ENCODE measurements at regions not wholly inside any gene's neighbourhood (a gene's known extent, or its start where the extent isn't known, plus 50 kb on each side); places are given as distances from the start of the nearest gene placed in this dataset.

- no peaks in the 10 kb centered on the region for H3K9me3 Mint-ChIP-seq
- H3K27me3 Mint-ChIP-seq = peaks cover 15% of the 10 kb centered on the region
- H3K4me3 Mint-ChIP-seq = no peak overlapping the region
- no peaks in the 10 kb centered on the region for H3K4me1 Mint-ChIP-seq (ENCODE audit: low read depth)
- no peaks in the 10 kb centered on the region for H3K36me3 Mint-ChIP-seq (ENCODE audit: low read depth)
- H3K27ac Mint-ChIP-seq = no peak overlapping the region
These were observed 65.2 kb downstream of the DMRT2 start for GRCh38 chr9:1115370-1115769.

DNA sequence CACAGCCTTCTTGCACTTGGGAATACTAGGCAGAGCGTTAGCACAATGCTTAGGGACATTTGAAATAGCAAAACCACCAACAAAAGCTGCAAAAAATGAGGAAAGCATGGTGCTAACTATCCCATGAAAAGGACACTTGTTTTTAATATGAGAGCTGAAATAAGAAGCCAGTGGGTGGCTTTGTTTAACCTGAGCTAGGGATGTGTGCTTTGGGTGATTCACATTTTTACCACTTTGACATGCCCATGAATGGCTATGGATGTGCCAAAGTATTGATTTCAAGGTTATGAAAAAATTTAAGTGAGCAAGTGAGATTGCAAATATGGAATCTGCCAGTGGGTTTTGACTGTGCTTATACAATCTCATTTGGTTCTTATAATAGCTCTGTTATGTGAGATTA lies 67.3 kb downstream of the DMRT2 start:
- no peaks in the 10 kb centered on the region for H3K9me3 Mint-ChIP-seq
- H3K36me3 Mint-ChIP-seq (ENCODE audit: low read depth) = no peaks in the 10 kb centered on the region
- no peaks in the 10 kb centered on the region for H3K4me1 Mint-ChIP-seq (ENCODE audit: low read depth)
- peaks cover 15% of the 10 kb centered on the region for H3K27me3 Mint-ChIP-seq
- H3K4me3 Mint-ChIP-seq = no peak overlapping the region
- no peak overlapping the region for H3K27ac Mint-ChIP-seq

- Mint-ChIP-seq H3K9me3 (no peaks in the 10 kb centered on the region), H3K4me1 (ENCODE audit: low read depth) (no peaks in the 10 kb centered on the region), H3K36me3 (ENCODE audit: low read depth) (no peaks in the 10 kb centered on the region), H3K4me3 (no peak overlapping the region), H3K27ac (no peak overlapping the region), H3K27me3 (peaks cover 18% of the 10 kb centered on the region)
These were observed 70.5 kb downstream of the DMRT2 start for GRCh38 chr9:1120500-1121165.

- H3K27me3 Mint-ChIP-seq = peaks cover 8% of the 10 kb centered on the region
- H3K4me1 Mint-ChIP-seq (ENCODE audit: low read depth) = no peaks in the 10 kb centered on the region
- no peak overlapping the region for H3K4me3 Mint-ChIP-seq
- no peaks in the 10 kb centered on the region for H3K9me3 Mint-ChIP-seq
- H3K27ac Mint-ChIP-seq = no peak overlapping the region
- no peaks in the 10 kb centered on the region for H3K36me3 Mint-ChIP-seq (ENCODE audit: low read depth)
These were observed 75.6 kb downstream of the DMRT2 start for GRCh38 chr9:1125741-1126140.

DNA sequence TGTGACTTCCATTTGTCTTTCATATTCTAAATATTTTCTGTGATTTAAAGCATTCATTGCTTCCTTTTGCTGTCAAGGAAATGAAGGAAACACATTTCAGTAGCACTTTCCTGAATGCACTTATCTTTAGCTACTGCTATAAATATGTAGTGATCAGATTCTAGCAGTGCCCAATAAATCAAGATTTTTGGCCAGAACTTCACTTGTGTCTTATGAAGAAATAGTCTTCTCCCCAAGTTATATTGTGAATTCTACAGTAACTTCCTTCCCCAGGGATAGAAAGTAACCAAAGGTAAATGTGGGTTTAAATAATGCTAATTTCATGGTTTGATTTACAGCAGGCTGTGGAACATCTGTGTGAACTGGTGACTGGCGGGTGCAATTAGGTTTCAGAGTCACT lies 77.9 kb downstream of the DMRT2 start:
- Mint-ChIP-seq H3K36me3 (ENCODE audit: low read depth) (no peaks in the 10 kb centered on the region), H3K4me3 (no peak overlapping the region), H3K27me3 (peaks cover 11% of the 10 kb centered on the region), H3K4me1 (ENCODE audit: low read depth) (no peaks in the 10 kb centered on the region), H3K9me3 (no peaks in the 10 kb centered on the region), H3K27ac (no peak overlapping the region)

- H3K27ac Mint-ChIP-seq = no peak overlapping the region
- H3K4me1 Mint-ChIP-seq (ENCODE audit: low read depth) = no peaks in the 10 kb centered on the region
- H3K9me3 Mint-ChIP-seq = no peaks in the 10 kb centered on the region
- H3K27me3 Mint-ChIP-seq = peaks cover 3% of the 10 kb centered on the region
- H3K4me3 Mint-ChIP-seq = no peak overlapping the region
- H3K36me3 Mint-ChIP-seq (ENCODE audit: low read depth) = no peaks in the 10 kb centered on the region
These were observed 79.2 kb downstream of the DMRT2 start for GRCh38 chr9:1129382-1129781.

DNA sequence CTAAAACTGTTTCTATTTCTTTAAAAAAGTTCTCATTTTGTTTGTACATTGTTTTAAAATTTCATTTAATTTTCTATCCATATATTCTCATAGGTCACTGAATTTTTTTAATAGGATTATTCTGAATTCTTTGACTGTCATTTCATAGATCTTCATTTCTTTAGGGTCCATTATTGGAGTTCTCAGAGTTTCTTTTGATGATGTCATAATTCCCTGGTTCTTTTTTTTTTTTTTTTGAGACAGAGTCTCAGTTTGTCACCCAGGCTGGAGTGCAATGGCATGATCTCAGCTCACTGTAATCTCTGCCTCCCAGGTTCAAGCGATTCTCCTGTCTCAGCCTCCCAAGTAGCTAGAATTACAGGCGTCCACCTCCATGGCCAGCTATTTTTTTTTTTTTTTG lies 89.9 kb downstream of the DMRT2 start:
- Mint-ChIP-seq H3K27ac (no peak overlapping the region), H3K9me3 (peaks cover 17% of the 10 kb centered on the region), H3K4me1 (ENCODE audit: low read depth) (no peaks in the 10 kb centered on the region), H3K4me3 (no peak overlapping the region), H3K36me3 (ENCODE audit: low read depth) (no peaks in the 10 kb centered on the region), H3K27me3 (peaks cover 5% of the 10 kb centered on the region)

DNA sequence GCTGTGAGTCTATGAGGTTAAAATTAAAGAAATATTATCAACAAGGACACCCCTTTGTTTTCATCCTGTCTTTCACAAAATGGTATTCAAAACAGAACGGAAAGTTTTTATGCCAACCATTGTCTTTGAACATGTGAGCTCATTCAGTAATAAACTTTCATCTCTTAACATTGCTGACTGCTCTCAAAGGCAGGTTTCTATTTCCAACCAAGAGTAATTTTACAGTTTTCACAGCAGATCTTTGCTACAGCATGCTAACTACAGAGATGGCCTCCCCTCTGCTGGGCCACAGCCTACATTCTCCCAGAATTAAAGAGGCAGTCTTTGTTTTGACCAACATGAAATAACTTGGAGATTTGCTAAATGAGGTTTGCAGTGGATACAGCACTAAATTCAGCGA lies 101.5 kb downstream of the DMRT2 start:
- Mint-ChIP-seq H3K9me3 (no peaks in the 10 kb centered on the region), H3K27me3 (peaks cover 1% of the 10 kb centered on the region), H3K4me1 (ENCODE audit: low read depth) (no peaks in the 10 kb centered on the region), H3K36me3 (ENCODE audit: low read depth) (no peaks in the 10 kb centered on the region), H3K4me3 (no peak overlapping the region), H3K27ac (no peak overlapping the region)

DNA sequence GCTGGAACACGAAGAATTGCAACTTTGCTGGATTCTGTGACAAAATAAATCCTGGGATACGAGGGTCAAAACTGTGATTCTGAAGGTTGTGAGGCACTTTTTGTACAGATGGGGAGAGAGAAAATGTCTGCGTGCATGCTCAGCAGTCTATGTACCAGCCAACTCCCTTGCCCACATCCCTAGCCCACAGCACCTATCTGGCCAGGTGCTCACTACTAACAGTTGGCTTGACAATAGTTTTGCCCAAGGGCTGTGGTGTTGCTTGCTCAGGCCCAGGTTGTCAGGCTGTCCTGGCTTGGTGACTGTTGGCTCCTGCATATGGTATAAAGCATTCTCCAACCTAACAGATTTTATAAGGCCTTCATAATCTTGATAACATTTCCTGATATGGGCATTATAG lies 102.0 kb downstream of the DMRT2 start:
- H3K36me3 Mint-ChIP-seq (ENCODE audit: low read depth) = no peaks in the 10 kb centered on the region
- H3K4me1 Mint-ChIP-seq (ENCODE audit: low read depth) = no peaks in the 10 kb centered on the region
- no peaks in the 10 kb centered on the region for H3K9me3 Mint-ChIP-seq
- H3K4me3 Mint-ChIP-seq = no peak overlapping the region
- H3K27ac Mint-ChIP-seq = no peak overlapping the region
- no peaks in the 10 kb centered on the region for H3K27me3 Mint-ChIP-seq

DNA sequence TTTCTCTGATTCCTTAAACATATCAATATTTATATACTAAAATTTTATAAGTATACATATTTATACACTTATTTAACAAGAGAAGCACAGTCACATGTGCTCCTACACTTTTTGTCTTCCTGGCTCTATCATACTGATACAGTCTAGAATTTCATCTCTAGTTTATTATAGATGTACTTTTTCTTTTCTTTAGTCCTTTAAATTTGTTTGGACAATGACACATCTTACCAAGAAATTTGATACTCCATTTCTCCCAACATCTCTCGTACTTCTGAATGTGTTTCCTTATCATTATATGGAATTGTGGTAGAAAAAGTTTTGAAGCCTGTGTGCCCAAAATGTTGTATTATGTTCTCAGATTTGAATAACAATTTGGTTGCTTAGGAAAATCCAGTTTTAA lies 104.6 kb downstream of the DMRT2 start:
- H3K36me3 Mint-ChIP-seq (ENCODE audit: low read depth) = no peaks in the 10 kb centered on the region
- no peaks in the 10 kb centered on the region for H3K9me3 Mint-ChIP-seq
- H3K27ac Mint-ChIP-seq = no peak overlapping the region

DNA sequence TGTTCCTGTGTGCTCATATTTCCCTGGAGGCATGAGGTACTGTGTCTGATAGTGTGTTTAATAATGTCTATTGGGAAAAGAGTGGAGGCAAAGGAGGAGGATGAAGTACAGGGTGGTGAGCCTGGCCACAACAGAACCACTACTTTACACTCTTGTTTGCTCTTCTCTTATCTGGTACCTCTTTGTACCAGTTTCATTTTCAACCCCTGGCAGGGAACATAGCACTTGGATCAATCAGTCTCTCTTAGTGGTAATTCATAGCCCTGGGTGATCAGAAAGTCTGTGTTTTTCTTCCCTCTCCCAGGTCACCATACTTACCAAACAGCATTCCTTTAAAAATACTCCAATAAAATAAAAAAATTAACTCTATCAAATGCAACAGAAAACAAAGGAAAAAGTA lies 105.4 kb downstream of the DMRT2 start:
- H3K27ac Mint-ChIP-seq = no peak overlapping the region
- no peaks in the 10 kb centered on the region for H3K4me1 Mint-ChIP-seq (ENCODE audit: low read depth)
- H3K36me3 Mint-ChIP-seq (ENCODE audit: low read depth) = no peaks in the 10 kb centered on the region
- no peak overlapping the region for H3K4me3 Mint-ChIP-seq
- no peaks in the 10 kb centered on the region for H3K9me3 Mint-ChIP-seq
- no peaks in the 10 kb centered on the region for H3K27me3 Mint-ChIP-seq

More for the DNA sequence above, 104.6 kb downstream of the DMRT2 start:
- Mint-ChIP-seq H3K4me1 (ENCODE audit: low read depth) (no peaks in the 10 kb centered on the region), H3K27me3 (no peaks in the 10 kb centered on the region), H3K4me3 (no peak overlapping the region)

GRCh38 chr9:1156794-1157550 lies 106.8 kb downstream of the DMRT2 start:
- no peaks in the 10 kb centered on the region for H3K9me3 Mint-ChIP-seq
- H3K4me1 Mint-ChIP-seq (ENCODE audit: low read depth) = no peaks in the 10 kb centered on the region
- no peak overlapping the region for H3K4me3 Mint-ChIP-seq
- H3K27me3 Mint-ChIP-seq = peaks cover 4% of the 10 kb centered on the region
- no peak overlapping the region for H3K27ac Mint-ChIP-seq
- H3K36me3 Mint-ChIP-seq (ENCODE audit: low read depth) = no peaks in the 10 kb centered on the region

- H3K4me1 Mint-ChIP-seq (ENCODE audit: low read depth) = no peaks in the 10 kb centered on the region
- no peaks in the 10 kb centered on the region for H3K9me3 Mint-ChIP-seq
- H3K27ac Mint-ChIP-seq = no peak overlapping the region
- no peaks in the 10 kb centered on the region for H3K36me3 Mint-ChIP-seq (ENCODE audit: low read depth)
- H3K4me3 Mint-ChIP-seq = no peak overlapping the region
- H3K27me3 Mint-ChIP-seq = peaks cover 4% of the 10 kb centered on the region
These were observed 107.7 kb downstream of the DMRT2 start for GRCh38 chr9:1157836-1158235.

- H3K9me3 Mint-ChIP-seq = peaks cover 9% of the 10 kb centered on the region
- H3K27me3 Mint-ChIP-seq = peaks cover 6% of the 10 kb centered on the region
- no peak overlapping the region for H3K27ac Mint-ChIP-seq
- H3K4me1 Mint-ChIP-seq (ENCODE audit: low read depth) = no peaks in the 10 kb centered on the region
- H3K36me3 Mint-ChIP-seq (ENCODE audit: low read depth) = no peaks in the 10 kb centered on the region
- H3K4me3 Mint-ChIP-seq = no peak overlapping the region
These were observed 120.8 kb downstream of the DMRT2 start for GRCh38 chr9:1170918-1171317.

DNA sequence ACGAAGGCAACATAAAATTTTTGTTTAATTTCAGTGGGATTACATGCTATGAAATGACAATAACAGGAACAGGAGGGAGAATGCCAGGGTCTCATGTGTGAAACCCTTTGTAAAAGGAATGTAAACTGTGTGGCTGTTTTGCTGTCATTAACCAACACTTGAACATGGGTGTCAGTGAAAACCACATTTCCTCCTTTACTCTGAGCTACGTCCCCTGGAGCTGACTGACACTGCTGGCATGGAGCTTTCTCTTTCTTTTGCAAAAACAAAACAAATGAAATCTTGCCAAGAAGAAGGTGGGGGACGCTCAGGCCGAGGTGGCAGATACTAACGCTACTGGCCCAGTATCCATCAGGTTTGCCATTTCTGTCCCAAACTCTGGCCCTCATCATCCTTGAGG lies 121.4 kb downstream of the DMRT2 start:
- H3K9me3 Mint-ChIP-seq = peaks cover 9% of the 10 kb centered on the region
- H3K27me3 Mint-ChIP-seq = peaks cover 6% of the 10 kb centered on the region
- H3K4me3 Mint-ChIP-seq = no peak overlapping the region
- H3K36me3 Mint-ChIP-seq (ENCODE audit: low read depth) = no peaks in the 10 kb centered on the region
- H3K27ac Mint-ChIP-seq = no peak overlapping the region
- H3K4me1 Mint-ChIP-seq (ENCODE audit: low read depth) = no peaks in the 10 kb centered on the region

- Mint-ChIP-seq H3K27me3 (peaks cover 6% of the 10 kb centered on the region), H3K9me3 (no peaks in the 10 kb centered on the region), H3K4me1 (ENCODE audit: low read depth) (no peaks in the 10 kb centered on the region), H3K36me3 (ENCODE audit: low read depth) (no peaks in the 10 kb centered on the region), H3K27ac (no peak overlapping the region), H3K4me3 (no peak overlapping the region)
These were observed 123.1 kb downstream of the DMRT2 start for GRCh38 chr9:1173211-1173610.

Data from stimulated activated naive CD8-positive, alpha-beta T cell treated with anti-CD3 and anti-CD28 coated beads, Interleukin-15, Interleukin-2, amounts not matched to agents 100 ng/mL and 50 ng/mL, for 24 hours (primary cell).